Breast epithelium (tissue), 3 donors: ENCODE measurements at regions not wholly inside any gene's neighbourhood (a gene's known extent, or its start where the extent isn't known, plus 50 kb on each side); places are given as distances from the start of the nearest gene placed in this dataset.

Experiments
- POLR2A ChIP-seq: fragments of 450-650 bp; IDR thresholded peaks from one replicate; pipeline ENCODE4 v1.6.1; 2016; ENCODE audit warnings: antibody characterized with exemption, mild to moderate bottlenecking, moderate library complexity
- POLR2AphosphoS5 ChIP-seq, 3 donors: sonication (generic); formaldehyde crosslinking; IDR thresholded peaks; one replicate each; pipeline ENCODE4 v1.6.1; 2017; ENCODE audit warnings: antibody characterized with exemption in 3 of 3
- TF ChIP-seq, protein P1 (sequence below), 3 donors: fragments of 450-650 bp; IDR thresholded peaks; one replicate each; pipeline ENCODE4 v1.5.1; 2016 to 2017; ENCODE audit warnings: antibody characterized with exemption in 3 of 3, mild to moderate bottlenecking in 3 of 3, moderate library complexity in 3 of 3

GRCh38 chr18:28820353-28820752 is 643.4 kb upstream of the CDH2 start:
- TF ChIP-seq POLR2A (no peak), POLR2AphosphoS5 (IDR thresholded peaks at IDR 0.05) (no peak)
- TF ChIP-seq, protein P1, sequence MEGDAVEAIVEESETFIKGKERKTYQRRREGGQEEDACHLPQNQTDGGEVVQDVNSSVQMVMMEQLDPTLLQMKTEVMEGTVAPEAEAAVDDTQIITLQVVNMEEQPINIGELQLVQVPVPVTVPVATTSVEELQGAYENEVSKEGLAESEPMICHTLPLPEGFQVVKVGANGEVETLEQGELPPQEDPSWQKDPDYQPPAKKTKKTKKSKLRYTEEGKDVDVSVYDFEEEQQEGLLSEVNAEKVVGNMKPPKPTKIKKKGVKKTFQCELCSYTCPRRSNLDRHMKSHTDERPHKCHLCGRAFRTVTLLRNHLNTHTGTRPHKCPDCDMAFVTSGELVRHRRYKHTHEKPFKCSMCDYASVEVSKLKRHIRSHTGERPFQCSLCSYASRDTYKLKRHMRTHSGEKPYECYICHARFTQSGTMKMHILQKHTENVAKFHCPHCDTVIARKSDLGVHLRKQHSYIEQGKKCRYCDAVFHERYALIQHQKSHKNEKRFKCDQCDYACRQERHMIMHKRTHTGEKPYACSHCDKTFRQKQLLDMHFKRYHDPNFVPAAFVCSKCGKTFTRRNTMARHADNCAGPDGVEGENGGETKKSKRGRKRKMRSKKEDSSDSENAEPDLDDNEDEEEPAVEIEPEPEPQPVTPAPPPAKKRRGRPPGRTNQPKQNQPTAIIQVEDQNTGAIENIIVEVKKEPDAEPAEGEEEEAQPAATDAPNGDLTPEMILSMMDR (IDR thresholded peaks at IDR 0.05) = no peak
